ENCODE measurements at regions not wholly inside any gene's neighbourhood (a gene's known extent, or its start where the extent isn't known, plus 50 kb on each side); places are given as distances from the start of the nearest gene placed in this dataset.

GRCh38 chr2:121095257-121096080, 189.5 kb downstream of the TFCP2L1 start:
- peaks cover 3% of the 10 kb centered on the region for H3K9me3 Mint-ChIP-seq
- DNase-seq, result peak; percentile 53
- no peak overlapping the region for H3K4me3 Mint-ChIP-seq
- no peak overlapping the region for H3K27ac Mint-ChIP-seq
- H3K27me3 Mint-ChIP-seq (ENCODE audit: low read depth), result peaks cover 5% of the 10 kb centered on the region
- CTCF ChIA-PET, result interaction anchor here (0.6 to 1.8 kb wide), 13 partner anchors 10 to 1061 kb away, joined by 3 to 8 read pairs (median 4); no protein-coding TSS in a partner anchor
- no peaks in the 10 kb centered on the region for H3K36me3 Mint-ChIP-seq (ENCODE audit: low read depth)
- intact Hi-C loops (cut with micrococcal nuclease), result loop anchor here (1.0 to 2.0 kb wide), 2 partner anchors 261 to 623 kb away; no protein-coding TSS in a partner anchor
- no peaks in the 10 kb centered on the region for H3K4me1 Mint-ChIP-seq (ENCODE audit: low read depth)

GRCh38 chr2:121096611-121097010, 188.4 kb downstream of the TFCP2L1 start:
- intact Hi-C loops (cut with micrococcal nuclease), result no loop called here
- no peaks in the 10 kb centered on the region for H3K36me3 Mint-ChIP-seq (ENCODE audit: low read depth)
- CTCF ChIA-PET, result interaction anchor here (1.0 kb wide), 1 partner anchor 19 kb away, joined by 3 read pairs; no protein-coding TSS in a partner anchor
- H3K27me3 Mint-ChIP-seq (ENCODE audit: low read depth), result peaks cover 9% of the 10 kb centered on the region
- no peak overlapping the region for H3K27ac Mint-ChIP-seq
- H3K4me1 Mint-ChIP-seq (ENCODE audit: low read depth), result no peaks in the 10 kb centered on the region
- peaks cover 3% of the 10 kb centered on the region for H3K9me3 Mint-ChIP-seq
- H3K4me3 Mint-ChIP-seq, result no peak overlapping the region
- DNase-seq, result no peak

GRCh38 chr2:121098556-121098955, 186.4 kb downstream of the TFCP2L1 start:
- H3K4me3 Mint-ChIP-seq, result no peak overlapping the region
- intact Hi-C loops (cut with micrococcal nuclease), result no loop called here
- no peaks in the 10 kb centered on the region for H3K36me3 Mint-ChIP-seq (ENCODE audit: low read depth)
- DNase-seq, result no peak
- H3K27me3 Mint-ChIP-seq (ENCODE audit: low read depth), result peaks cover 16% of the 10 kb centered on the region
- no peaks in the 10 kb centered on the region for H3K4me1 Mint-ChIP-seq (ENCODE audit: low read depth)
- CTCF ChIA-PET, result interaction anchor here (4.9 kb wide), 1 partner anchor 18 kb away, joined by 22 read pairs; no protein-coding TSS in a partner anchor
- H3K9me3 Mint-ChIP-seq, result no peaks in the 10 kb centered on the region
- no peak overlapping the region for H3K27ac Mint-ChIP-seq

GRCh38 chr2:121099329-121100290, 185.4 kb downstream of the TFCP2L1 start:
- H3K4me3 Mint-ChIP-seq, result no peak overlapping the region
- intact Hi-C loops (cut with micrococcal nuclease), result no loop called here
- no peaks in the 10 kb centered on the region for H3K9me3 Mint-ChIP-seq
- H3K4me1 Mint-ChIP-seq (ENCODE audit: low read depth), result no peaks in the 10 kb centered on the region
- H3K27me3 Mint-ChIP-seq (ENCODE audit: low read depth), result peaks cover 16% of the 10 kb centered on the region
- H3K36me3 Mint-ChIP-seq (ENCODE audit: low read depth), result no peaks in the 10 kb centered on the region
- no peak for DNase-seq
- CTCF ChIA-PET, result interaction anchor here (4.9 kb wide), 1 partner anchor 19 kb away, joined by 22 read pairs; no protein-coding TSS in a partner anchor
- H3K27ac Mint-ChIP-seq, result no peak overlapping the region

GRCh38 chr2:121101093-121101715, 183.8 kb downstream of the TFCP2L1 start:
- CTCF ChIA-PET, result interaction anchor here (0.7 to 4.9 kb wide), 2 partner anchors 21 to 24 kb away, joined by 3 to 22 read pairs; no protein-coding TSS in a partner anchor
- Mint-ChIP-seq H3K36me3 (ENCODE audit: low read depth) (no peaks in the 10 kb centered on the region), H3K4me1 (ENCODE audit: low read depth) (no peaks in the 10 kb centered on the region), H3K27ac (no peak overlapping the region), H3K4me3 (no peak overlapping the region), H3K9me3 (no peaks in the 10 kb centered on the region), H3K27me3 (ENCODE audit: low read depth) (peaks cover 11% of the 10 kb centered on the region)
- intact Hi-C loops (cut with micrococcal nuclease), result no loop called here
- DNase-seq, result no peak

- CTCF ChIA-PET, result no interaction called here
- no peaks in the 10 kb centered on the region for H3K9me3 Mint-ChIP-seq
- H3K4me3 Mint-ChIP-seq, result no peak overlapping the region
- no peaks in the 10 kb centered on the region for H3K36me3 Mint-ChIP-seq (ENCODE audit: low read depth)
- no peaks in the 10 kb centered on the region for H3K4me1 Mint-ChIP-seq (ENCODE audit: low read depth)
- intact Hi-C loops (cut with micrococcal nuclease), result no loop called here
- DNase-seq, result no peak
- H3K27me3 Mint-ChIP-seq (ENCODE audit: low read depth), result peaks cover 11% of the 10 kb centered on the region
- no peak overlapping the region for H3K27ac Mint-ChIP-seq
Measured at GRCh38 chr2:121102941-121103340, 182.1 kb downstream of the TFCP2L1 start.

GRCh38 chr2:121103960-121104359, 181.0 kb downstream of the TFCP2L1 start:
- DNase-seq, result no peak
- Mint-ChIP-seq H3K4me3 (no peak overlapping the region), H3K9me3 (no peaks in the 10 kb centered on the region), H3K4me1 (ENCODE audit: low read depth) (no peaks in the 10 kb centered on the region), H3K27me3 (ENCODE audit: low read depth) (peaks cover 11% of the 10 kb centered on the region), H3K27ac (no peak overlapping the region), H3K36me3 (ENCODE audit: low read depth) (no peaks in the 10 kb centered on the region)
- CTCF ChIA-PET, result no interaction called here
- intact Hi-C loops (cut with micrococcal nuclease), result no loop called here

- Mint-ChIP-seq H3K4me3 (no peak overlapping the region), H3K27me3 (ENCODE audit: low read depth) (peaks cover 11% of the 10 kb centered on the region), H3K4me1 (ENCODE audit: low read depth) (no peaks in the 10 kb centered on the region), H3K36me3 (ENCODE audit: low read depth) (no peaks in the 10 kb centered on the region), H3K27ac (no peak overlapping the region), H3K9me3 (no peaks in the 10 kb centered on the region)
- intact Hi-C loops (cut with micrococcal nuclease), result no loop called here
- no peak for DNase-seq
- CTCF ChIA-PET, result no interaction called here
Measured at GRCh38 chr2:121104721-121105141, 180.3 kb downstream of the TFCP2L1 start.

- intact Hi-C loops (cut with micrococcal nuclease), result no loop called here
- Mint-ChIP-seq H3K9me3 (peaks cover 2% of the 10 kb centered on the region), H3K4me3 (no peak overlapping the region), H3K36me3 (ENCODE audit: low read depth) (no peaks in the 10 kb centered on the region), H3K27me3 (ENCODE audit: low read depth) (no peaks in the 10 kb centered on the region), H3K27ac (no peak overlapping the region), H3K4me1 (ENCODE audit: low read depth) (no peaks in the 10 kb centered on the region)
- no peak for DNase-seq
- CTCF ChIA-PET, result interaction anchor here (1.5 kb wide), 1 partner anchor 15 kb away, joined by 3 read pairs; no protein-coding TSS in a partner anchor
Measured at GRCh38 chr2:121110924-121111323, 174.1 kb downstream of the TFCP2L1 start.

- Mint-ChIP-seq H3K27me3 (ENCODE audit: low read depth) (no peaks in the 10 kb centered on the region), H3K36me3 (ENCODE audit: low read depth) (no peaks in the 10 kb centered on the region), H3K27ac (no peak overlapping the region), H3K4me3 (no peak overlapping the region), H3K4me1 (ENCODE audit: low read depth) (no peaks in the 10 kb centered on the region), H3K9me3 (no peaks in the 10 kb centered on the region)
- DNase-seq, result no peak
- CTCF ChIA-PET, result no interaction called here
- intact Hi-C loops (cut with micrococcal nuclease), result no loop called here
Measured at GRCh38 chr2:121118951-121119350, 166.1 kb downstream of the TFCP2L1 start.

- CTCF ChIA-PET, result no interaction called here
- no peak overlapping the region for H3K4me3 Mint-ChIP-seq
- DNase-seq, result no peak
Measured at GRCh38 chr2:121120411-121120810, 164.6 kb downstream of the TFCP2L1 start.

GRCh38 chr2:121120991-121121390, 164.0 kb downstream of the TFCP2L1 start:
- Mint-ChIP-seq H3K36me3 (ENCODE audit: low read depth) (no peaks in the 10 kb centered on the region), H3K4me1 (ENCODE audit: low read depth) (no peaks in the 10 kb centered on the region), H3K27ac (no peak overlapping the region), H3K4me3 (no peak overlapping the region), H3K9me3 (no peaks in the 10 kb centered on the region), H3K27me3 (ENCODE audit: low read depth) (no peaks in the 10 kb centered on the region)
- intact Hi-C loops (cut with micrococcal nuclease), result no loop called here
- no peak for DNase-seq
- CTCF ChIA-PET, result no interaction called here

More at GRCh38 chr2:121120411-121120810, 164.6 kb downstream of the TFCP2L1 start:
- no peaks in the 10 kb centered on the region for H3K27me3 Mint-ChIP-seq (ENCODE audit: low read depth)
- H3K36me3 Mint-ChIP-seq (ENCODE audit: low read depth), result no peaks in the 10 kb centered on the region
- H3K9me3 Mint-ChIP-seq, result no peaks in the 10 kb centered on the region
- no peaks in the 10 kb centered on the region for H3K4me1 Mint-ChIP-seq (ENCODE audit: low read depth)
- intact Hi-C loops (cut with micrococcal nuclease), result no loop called here
- no peak overlapping the region for H3K27ac Mint-ChIP-seq

Measured in activated naive CD4-positive, alpha-beta T cell treated with anti-CD3 and anti-CD28 coated beads for 36 hours (primary cell).